ENCODE measurements at regions not wholly inside any gene's neighbourhood (a gene's known extent, or its start where the extent isn't known, plus 50 kb on each side); places are given as distances from the start of the nearest gene placed in this dataset.

DNA sequence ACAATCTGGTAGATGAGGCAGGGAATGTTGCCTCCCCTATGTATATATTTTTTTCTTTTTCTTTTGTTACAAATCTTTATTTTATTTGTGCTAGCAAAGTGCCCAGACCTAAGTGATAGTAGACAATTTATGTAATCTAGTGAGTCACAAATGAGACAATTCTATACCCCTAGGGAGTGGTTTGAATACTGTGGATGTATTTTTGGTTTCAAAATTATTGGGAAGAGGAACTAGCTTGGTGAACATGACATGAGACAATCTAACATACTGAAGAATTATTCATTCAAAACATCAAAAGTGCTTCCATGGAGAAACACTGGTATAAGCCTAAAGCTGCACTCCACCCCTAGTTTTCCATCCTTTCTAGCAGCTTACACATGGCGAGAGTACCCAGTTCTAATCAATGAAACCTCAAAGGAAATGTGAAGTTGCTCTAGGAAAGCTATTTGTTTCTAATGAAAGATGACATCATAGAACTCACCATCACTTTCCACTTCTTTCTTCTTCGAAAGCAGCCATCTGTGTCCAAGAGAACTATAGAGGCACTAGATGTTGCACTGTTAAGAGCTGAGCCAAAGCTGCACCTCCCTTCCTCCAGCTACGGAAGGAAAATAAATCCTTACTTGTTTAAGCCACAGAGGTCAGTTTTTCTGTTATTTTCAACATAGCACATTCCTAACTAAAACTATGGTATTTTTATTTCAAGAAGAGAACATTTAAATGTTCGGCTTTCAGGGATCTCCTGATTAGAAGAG is 764.6 kb downstream of the LTN1 start:
- peaks cover 25% of the 10 kb centered on the region for H3K4me1 Mint-ChIP-seq
- peaks cover 0 to 3% (median 0%) of the 10 kb centered on the region in 3 donors for H3K27me3 Mint-ChIP-seq (ENCODE audit: low read depth in 3 of 3)
- H3K36me3 ChIP-seq (replicated peaks in 1 of 2; ENCODE audit: control insufficient read depth in 1 of 2, insufficient read depth in 2 of 2, low read length in 2 of 2), result no peaks in the 10 kb centered on the region
- H3K27me3 ChIP-seq (ENCODE audit: control insufficient read depth in 2 of 2, insufficient read depth in 2 of 2, low read length in 2 of 2), result no peaks in the 10 kb centered on the region
- H3K4me2 ChIP-seq (replicated peaks; ENCODE audit: extremely low read depth, low read length, poor library complexity, severe bottlenecking), result peak overlapping the region; percentile 43
- no peaks in the 10 kb centered on the region for H3K9me3 ChIP-seq (replicated peaks in 1 of 2; ENCODE audit: control insufficient read depth in 1 of 2, insufficient read depth in 1 of 2, low read length in 2 of 2)
- no peaks in the 10 kb centered on the region for H3K36me3 Mint-ChIP-seq
- intact Hi-C loops (cut with micrococcal nuclease), result loop anchor here in 1 of 2 donors (10.0 kb wide), 1 partner anchor 93 kb away; no protein-coding TSS in a partner anchor
- peak overlapping the region; percentile 43 to 69 for H3K27ac ChIP-seq (ENCODE audit: low read depth in 1 of 2, low read length in 2 of 2)
- peaks cover 25 to 38% of the 10 kb centered on the region in 2 donors for H3K4me1 ChIP-seq (ENCODE audit: control insufficient read depth in 1 of 2, insufficient read depth in 2 of 2, low read length in 2 of 2)
- no peaks in the 10 kb centered on the region for H3K79me2 ChIP-seq (ENCODE audit: insufficient read depth, low read length)
- H3K9me3 Mint-ChIP-seq, result peaks cover 0 to 1% (median 0%) of the 10 kb centered on the region in 7 donors
- H3K4me3 Mint-ChIP-seq, result peak overlapping the region in 1 of 2 donors; percentile 51
- peak overlapping the region; percentile 71 to 91 (median 87) for H3K27ac Mint-ChIP-seq
- no peak overlapping the region for H3K9ac ChIP-seq (ENCODE audit: insufficient read depth, low read length, poor library complexity, severe bottlenecking)
- no peaks in the 10 kb centered on the region for H4K20me1 ChIP-seq (ENCODE audit: insufficient read depth, low read length)
- WGBS (ENCODE audit: insufficient coverage), result no CpG with 5 or more reads among the region's 4 CpGs
- peak; percentile 48 to 73 (median 72) for DNase-seq
- TF ChIP-seq, protein P1, sequence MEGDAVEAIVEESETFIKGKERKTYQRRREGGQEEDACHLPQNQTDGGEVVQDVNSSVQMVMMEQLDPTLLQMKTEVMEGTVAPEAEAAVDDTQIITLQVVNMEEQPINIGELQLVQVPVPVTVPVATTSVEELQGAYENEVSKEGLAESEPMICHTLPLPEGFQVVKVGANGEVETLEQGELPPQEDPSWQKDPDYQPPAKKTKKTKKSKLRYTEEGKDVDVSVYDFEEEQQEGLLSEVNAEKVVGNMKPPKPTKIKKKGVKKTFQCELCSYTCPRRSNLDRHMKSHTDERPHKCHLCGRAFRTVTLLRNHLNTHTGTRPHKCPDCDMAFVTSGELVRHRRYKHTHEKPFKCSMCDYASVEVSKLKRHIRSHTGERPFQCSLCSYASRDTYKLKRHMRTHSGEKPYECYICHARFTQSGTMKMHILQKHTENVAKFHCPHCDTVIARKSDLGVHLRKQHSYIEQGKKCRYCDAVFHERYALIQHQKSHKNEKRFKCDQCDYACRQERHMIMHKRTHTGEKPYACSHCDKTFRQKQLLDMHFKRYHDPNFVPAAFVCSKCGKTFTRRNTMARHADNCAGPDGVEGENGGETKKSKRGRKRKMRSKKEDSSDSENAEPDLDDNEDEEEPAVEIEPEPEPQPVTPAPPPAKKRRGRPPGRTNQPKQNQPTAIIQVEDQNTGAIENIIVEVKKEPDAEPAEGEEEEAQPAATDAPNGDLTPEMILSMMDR (IDR thresholded peaks at IDR 0.05), result no peak
- H3K4me3 ChIP-seq (replicated peaks in 1 of 3; ENCODE audit: low read depth in 2 of 3, low read length in 3 of 3), result peak overlapping the region in 1 of 3 experiments; percentile 16
- H2AFZ ChIP-seq (ENCODE audit: insufficient read depth, low read depth, low read length, poor library complexity, severe bottlenecking), result no peak overlapping the region

DNA sequence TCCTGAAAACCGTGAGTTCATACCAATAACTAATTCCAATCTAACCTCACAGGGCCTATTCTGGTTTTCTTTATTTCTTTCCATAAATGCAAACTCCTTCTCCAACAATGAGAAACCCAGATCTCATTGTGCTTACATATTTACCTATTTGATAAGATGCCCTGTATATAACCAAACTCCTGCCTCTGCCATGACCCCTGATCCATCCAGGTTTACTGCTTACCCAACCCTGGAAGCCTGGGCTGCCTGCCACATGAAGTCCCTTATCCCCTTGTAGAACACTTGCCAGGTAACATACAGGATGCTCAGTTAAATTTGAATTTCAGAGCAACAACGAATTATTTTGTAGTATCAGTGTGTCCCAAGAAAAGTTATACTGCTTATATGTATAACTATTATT is 766.1 kb downstream of the LTN1 start:
- H4K20me1 ChIP-seq (ENCODE audit: insufficient read depth, low read length), result no peaks in the 10 kb centered on the region
- WGBS (ENCODE audit: insufficient coverage), result 86% methylated on average over 1 of the region's 2 CpGs
- TF ChIP-seq, protein P1 (IDR thresholded peaks at IDR 0.05), result no peak
- no peaks in the 10 kb centered on the region for H3K9me3 ChIP-seq (replicated peaks in 1 of 2; ENCODE audit: control insufficient read depth in 1 of 2, insufficient read depth in 1 of 2, low read length in 2 of 2)
- peaks cover 23 to 36% of the 10 kb centered on the region in 2 donors for H3K4me1 ChIP-seq (ENCODE audit: control insufficient read depth in 1 of 2, insufficient read depth in 2 of 2, low read length in 2 of 2)
- Mint-ChIP-seq H3K9me3 (peaks cover 0 to 1% (median 0%) of the 10 kb centered on the region in 7 donors), H3K36me3 (no peaks in the 10 kb centered on the region), H3K4me1 (peaks cover 22% of the 10 kb centered on the region), H3K27me3 (ENCODE audit: low read depth in 3 of 3) (peaks cover 0 to 3% (median 0%) of the 10 kb centered on the region in 3 donors), H3K27ac (peak overlapping the region in 2 of 7 donors; percentile 71 to 73), H3K4me3 (no peak overlapping the region)
- H3K9ac ChIP-seq (ENCODE audit: insufficient read depth, low read length, poor library complexity, severe bottlenecking), result no peak overlapping the region
- no peak overlapping the region for H3K4me2 ChIP-seq (replicated peaks; ENCODE audit: extremely low read depth, low read length, poor library complexity, severe bottlenecking)
- no peak overlapping the region for H3K27ac ChIP-seq (ENCODE audit: low read depth in 1 of 2, low read length in 2 of 2)
- H3K36me3 ChIP-seq (replicated peaks in 1 of 2; ENCODE audit: control insufficient read depth in 1 of 2, insufficient read depth in 2 of 2, low read length in 2 of 2), result no peaks in the 10 kb centered on the region
- H3K4me3 ChIP-seq (replicated peaks in 1 of 3; ENCODE audit: low read depth in 2 of 3, low read length in 3 of 3), result no peak overlapping the region
- H3K27me3 ChIP-seq (ENCODE audit: control insufficient read depth in 2 of 2, insufficient read depth in 2 of 2, low read length in 2 of 2), result no peaks in the 10 kb centered on the region
- no peaks in the 10 kb centered on the region for H3K79me2 ChIP-seq (ENCODE audit: insufficient read depth, low read length)
- H2AFZ ChIP-seq (ENCODE audit: insufficient read depth, low read depth, low read length, poor library complexity, severe bottlenecking), result no peak overlapping the region
- DNase-seq, result no peak
- intact Hi-C loops (cut with micrococcal nuclease), result loop anchor here in 1 of 2 donors (10.0 kb wide), 1 partner anchor 92 kb away; no protein-coding TSS in a partner anchor
